Gastroesophageal sphincter (tissue), 4 donors: ENCODE measurements at regions not wholly inside any gene's neighbourhood (a gene's known extent, or its start where the extent isn't known, plus 50 kb on each side); places are given as distances from the start of the nearest gene placed in this dataset.

Experiments used
- ATAC-seq: fragments of 150-250 bp; one replicate; pipeline ENCODE4 v1.9.1; 2016; ENCODE audit warnings: mild to moderate bottlenecking, moderate library complexity
- H3K27ac ChIP-seq, 4 donors: fragments of 200-600 bp; sonication (generic) in 3 of 4; 1 replicate in 3 of 4; 2 replicates in 1 of 4; pipeline ENCODE4 v1.5.1; 2016 to 2019
- H3K27me3 ChIP-seq: fragments of 200-600 bp; sonication (generic); one replicate; pipeline ENCODE4 v1.5.1; 2019
- H3K36me3 ChIP-seq, 2 donors: fragments of 200-600 bp; sonication (generic); one replicate each; pipeline ENCODE4 v1.5.1; 2019; ENCODE audit warnings: control low read depth in 1 of 2
- H3K4me1 ChIP-seq, 3 donors: fragments of 200-600 bp; sonication (generic); 1 replicate in 2 of 3; 2 replicates in 1 of 3; pipeline ENCODE4 v1.5.1; 2016 to 2019; ENCODE audit warnings: control low read depth in 2 of 3
- H3K4me3 ChIP-seq, 2 donors: fragments of 200-600 bp; sonication (generic); one replicate each; pipeline ENCODE4 v1.5.1; 2019; ENCODE audit warnings: mild to moderate bottlenecking in 1 of 2, moderate library complexity in 1 of 2
- H3K9me3 ChIP-seq, 3 donors: fragments of 200-600 bp; sonication (generic); one replicate each; pipeline ENCODE4 v1.5.1; 2017 to 2019; ENCODE audit warnings: control low read depth in 2 of 3
- CTCF ChIP-seq, 4 experiments: fragments of 200-600 bp in 2 of 4; fragments of 450-650 bp in 2 of 4; sonication (generic) in 1 of 4; IDR thresholded peaks; one replicate each; pipeline ENCODE4 v1.5.1; 2017 to 2019; ENCODE audit warnings: antibody characterized with exemption in 4 of 4, mild to moderate bottlenecking in 2 of 4, moderate library complexity in 2 of 4
- EP300 ChIP-seq: sonication (generic); formaldehyde crosslinking; IDR thresholded peaks from one replicate; pipeline ENCODE4 v1.6.1; 2017; ENCODE audit warnings: antibody characterized with exemption, mild to moderate bottlenecking
- POLR2A ChIP-seq, 2 donors: fragments of 450-650 bp; IDR thresholded peaks; one replicate each; pipeline ENCODE4 v1.6.1; 2017; ENCODE audit warnings: antibody characterized with exemption in 2 of 2, mild to moderate bottlenecking in 2 of 2, moderate library complexity in 1 of 2
- POLR2AphosphoS5 ChIP-seq: sonication (generic); formaldehyde crosslinking; IDR thresholded peaks from one replicate; pipeline ENCODE4 v1.6.1; 2017; ENCODE audit warnings: antibody characterized with exemption
- WGBS, 2 donors: methylation state at CpG; one replicate each; pipeline ENCODE4 v1.1.5; 2018; ENCODE audit warnings: low coverage in 1 of 2; 5-methylcytosine and 5-hydroxymethylcytosine counted together

- Histone ChIP-seq H3K27ac (no peak overlapping the region), H3K27me3 (peaks cover 8% of the 10 kb centered on the region), H3K36me3 (no peaks in the 10 kb centered on the region), H3K4me3 (no peak overlapping the region), H3K9me3 (peaks cover 0 to 9% (median 0%) of the 10 kb centered on the region in 3 donors), H3K4me1 (no peaks in the 10 kb centered on the region)
- WGBS, 2 donors: 81 to 95% methylated on average over 4 of the region's 4 CpGs
- TF ChIP-seq CTCF (IDR thresholded peaks at IDR 0.05): no peak
- no peak for TF ChIP-seq POLR2AphosphoS5
- TF ChIP-seq POLR2A (IDR thresholded peaks at IDR 0.05): no peak
- no peak for TF ChIP-seq EP300
- ATAC-seq: no peak
Observed at GRCh38 chr2:71860381-71860926, 287.2 kb downstream of the CYP26B1 start.

- Histone ChIP-seq H3K4me3 (no peak overlapping the region), H3K27me3 (peaks cover 8% of the 10 kb centered on the region), H3K4me1 (no peaks in the 10 kb centered on the region), H3K36me3 (no peaks in the 10 kb centered on the region), H3K9me3 (peaks cover 0 to 14% (median 0%) of the 10 kb centered on the region in 3 donors), H3K27ac (no peak overlapping the region)
- ATAC-seq: no peak
- TF ChIP-seq EP300 (no peak), CTCF (IDR thresholded peaks at IDR 0.05) (no peak), POLR2A (IDR thresholded peaks at IDR 0.05) (no peak), POLR2AphosphoS5 (no peak)
- WGBS, 2 donors: 88 to 98% methylated on average over 4 to 7 of the region's 7 CpGs
Observed at GRCh38 chr2:71859211-71859847, 288.3 kb downstream of the CYP26B1 start.

GRCh38 chr2:71858071-71858470, 289.6 kb downstream of the CYP26B1 start:
- H3K4me3 ChIP-seq: no peak overlapping the region
- no peaks in the 10 kb centered on the region for H3K36me3 ChIP-seq
- H3K9me3 ChIP-seq: peaks cover 0 to 14% (median 0%) of the 10 kb centered on the region in 3 donors
- H3K4me1 ChIP-seq: no peaks in the 10 kb centered on the region
- H3K27ac ChIP-seq: no peak overlapping the region
- TF ChIP-seq POLR2AphosphoS5: no peak
- TF ChIP-seq CTCF (IDR thresholded peaks at IDR 0.05): no peak
- TF ChIP-seq POLR2A (IDR thresholded peaks at IDR 0.05): no peak
- no peak for TF ChIP-seq EP300
- peaks cover 20% of the 10 kb centered on the region for H3K27me3 ChIP-seq
- 67 to 68% methylated on average over 1 to 2 of the region's 4 CpGs for WGBS, 2 donors
- no peak for ATAC-seq

GRCh38 chr2:71857636-71858035, 290.0 kb downstream of the CYP26B1 start:
- ATAC-seq: no peak
- H3K27me3 ChIP-seq: peaks cover 24% of the 10 kb centered on the region
- TF ChIP-seq EP300: no peak
- WGBS, 2 donors: 21 to 83% methylated on average over 2 of the region's 6 CpGs
- H3K36me3 ChIP-seq: no peaks in the 10 kb centered on the region
- H3K9me3 ChIP-seq: peaks cover 0 to 14% (median 0%) of the 10 kb centered on the region in 3 donors
- peaks cover 0 to 2% (median under 1%) of the 10 kb centered on the region in 3 donors for H3K4me1 ChIP-seq
- H3K27ac ChIP-seq: no peak overlapping the region
- H3K4me3 ChIP-seq: no peak overlapping the region

- Histone ChIP-seq H3K9me3 (peaks cover 0 to 14% (median 0%) of the 10 kb centered on the region in 3 donors), H3K36me3 (no peaks in the 10 kb centered on the region), H3K27ac (no peak overlapping the region), H3K27me3 (peaks cover 31% of the 10 kb centered on the region), H3K4me3 (no peak overlapping the region), H3K4me1 (peaks cover 0 to 9% (median 7%) of the 10 kb centered on the region in 3 donors)
- no peak for ATAC-seq
- TF ChIP-seq EP300 (no peak), POLR2A (IDR thresholded peaks at IDR 0.05) (no peak), POLR2AphosphoS5 (no peak), CTCF (IDR thresholded peaks at IDR 0.05) (no peak)
- 84 to 85% methylated on average over 3 to 9 of the region's 10 CpGs for WGBS, 2 donors
Observed at GRCh38 chr2:71856773-71857525, 290.7 kb downstream of the CYP26B1 start.
